Astrocyte (in vitro differentiated cells and primary cell): ENCODE measurements at regions not wholly inside any gene's neighbourhood (a gene's known extent, or its start where the extent isn't known, plus 50 kb on each side); places are given as distances from the start of the nearest gene placed in this dataset.

Experiments used
- DNase-seq: peaks from one replicate; pipeline ENCODE4 v3.0.0-alpha.2; 2010; ENCODE audit warnings: low read depth
- FAIRE-seq: peaks from 2 replicates; lab custom pipeline; 2011; peaks lifted over from hg19 to GRCh38; lab: Jason Lieb, UNC
- H2AFZ ChIP-seq: 2 replicates; pipeline ENCODE4 v1.6.0; 2012; ENCODE audit warnings: low read depth, low read length, inconsistent platforms
- H3K27ac ChIP-seq: 2 replicates; pipeline ENCODE4 v1.5.1; 2011; ENCODE audit warnings: low read depth, low read length, inconsistent platforms
- H3K27me3 ChIP-seq: 2 replicates; pipeline ENCODE4 v1.6.0; 2011; ENCODE audit warnings: low read length, inconsistent platforms; ENCODE audit not compliant: insufficient read depth
- H3K36me3 ChIP-seq: 2 replicates; pipeline ENCODE4 v1.5.1; 2011; ENCODE audit warnings: low read length, inconsistent platforms; ENCODE audit not compliant: insufficient read depth
- H3K4me1 ChIP-seq: 2 replicates; pipeline ENCODE4 v1.5.1; 2011; ENCODE audit warnings: low read length, inconsistent platforms; ENCODE audit not compliant: insufficient read depth
- H3K4me2 ChIP-seq: 2 replicates; pipeline ENCODE4 v1.6.0; 2012; ENCODE audit warnings: low read length, inconsistent platforms
- H3K4me3 ChIP-seq: 2 replicates; pipeline ENCODE4 v1.5.1; 2011; ENCODE audit warnings: low read depth, mild to moderate bottlenecking, low read length, inconsistent platforms; ENCODE audit not compliant: insufficient read depth
- H3K79me2 ChIP-seq: 2 replicates; pipeline ENCODE4 v1.6.0; 2012; ENCODE audit warnings: mild to moderate bottlenecking, low read length, inconsistent platforms; ENCODE audit not compliant: insufficient read depth
- H3K9ac ChIP-seq: 2 replicates; pipeline ENCODE4 v1.6.0; 2012; ENCODE audit warnings: mild to moderate bottlenecking, low read length, inconsistent platforms
- H3K9me3 ChIP-seq: 2 replicates; pipeline ENCODE4 v1.5.1; 2012; ENCODE audit warnings: low read depth, mild to moderate bottlenecking, low read length, inconsistent platforms; ENCODE audit not compliant: insufficient read depth
- H4K20me1 ChIP-seq: 2 replicates; pipeline ENCODE4 v1.6.0; 2012; ENCODE audit warnings: low read length, inconsistent platforms; ENCODE audit not compliant: insufficient read depth
- H3K27ac Mint-ChIP-seq: one replicate; pipeline ENCODE4 v1.8.0; 2021; ENCODE audit warnings: mild to moderate bottlenecking, mixed read lengths; ENCODE audit not compliant: unreplicated experiment
- H3K27me3 Mint-ChIP-seq: one replicate; pipeline ENCODE4 v1.8.0; 2021; ENCODE audit warnings: low read depth, mixed read lengths; ENCODE audit not compliant: unreplicated experiment
- H3K36me3 Mint-ChIP-seq: one replicate; pipeline ENCODE4 v1.8.0; 2021; ENCODE audit warnings: low read depth, mixed read lengths; ENCODE audit not compliant: unreplicated experiment
- H3K4me1 Mint-ChIP-seq: one replicate; pipeline ENCODE4 v1.8.0; 2021; ENCODE audit warnings: low read depth, mixed read lengths; ENCODE audit not compliant: unreplicated experiment
- H3K4me3 Mint-ChIP-seq: one replicate; pipeline ENCODE4 v1.8.0; 2021; ENCODE audit warnings: mild to moderate bottlenecking, moderate library complexity, mixed read lengths; ENCODE audit not compliant: unreplicated experiment
- H3K9me3 Mint-ChIP-seq: one replicate; pipeline ENCODE4 v1.8.0; 2021; ENCODE audit warnings: mild to moderate bottlenecking, mixed read lengths; ENCODE audit not compliant: unreplicated experiment
- EZH2 ChIP-seq: IDR thresholded peaks from 2 replicates; pipeline ENCODE4 v1.6.1; 2012; ENCODE audit warnings: mild to moderate bottlenecking, low read length, inconsistent platforms; ENCODE audit not compliant: insufficient read depth
- TF ChIP-seq, protein P1 (sequence below): IDR thresholded peaks from 2 replicates; pipeline ENCODE4 v1.5.1; 2011; ENCODE audit warnings: low read depth, mild to moderate bottlenecking, inconsistent platforms, low read length, moderate library complexity; ENCODE audit not compliant: insufficient read depth

- H3K4me1 Mint-ChIP-seq = peaks cover 1% of the 10 kb centered on the region
These were observed 253.4 kb downstream of the GXYLT1 start for GRCh38 chr12:41891226-41891625.

DNA sequence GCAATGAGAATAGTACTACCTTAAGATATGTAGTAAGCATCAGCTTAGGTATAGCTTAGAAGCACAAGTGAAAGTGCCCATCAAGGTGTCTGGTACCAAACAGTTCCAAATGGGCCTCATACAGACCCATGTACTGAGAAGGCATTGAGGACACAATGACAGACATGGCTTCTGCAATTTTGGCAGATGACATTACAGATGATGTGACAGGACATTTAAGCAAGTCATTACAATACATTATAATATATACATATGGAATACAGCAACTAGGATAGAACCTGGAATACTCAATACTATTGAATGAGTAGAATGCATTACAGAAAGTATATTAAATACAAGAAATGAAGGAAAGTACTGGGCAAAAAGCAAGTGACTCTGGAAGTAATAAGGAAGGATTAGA lies 256.4 kb downstream of the GXYLT1 start:
- Histone ChIP-seq H3K4me3 (no peak overlapping the region), H4K20me1 (no peaks in the 10 kb centered on the region), H3K79me2 (no peaks in the 10 kb centered on the region), H3K9ac (no peak overlapping the region), H2AFZ (no peak overlapping the region), H3K27ac (no peak overlapping the region), H3K36me3 (no peaks in the 10 kb centered on the region), H3K4me2 (no peak overlapping the region), H3K27me3 (no peaks in the 10 kb centered on the region), H3K4me1 (no peaks in the 10 kb centered on the region), H3K9me3 (no peaks in the 10 kb centered on the region)
- no peaks in the 10 kb centered on the region for H3K4me1 Mint-ChIP-seq
- FAIRE-seq (no peak), DNase-seq (no peak)
- H3K27me3 Mint-ChIP-seq = peaks cover 2% of the 10 kb centered on the region
- H3K27ac Mint-ChIP-seq = no peak overlapping the region
- no peak for TF ChIP-seq EZH2
- TF ChIP-seq, protein P1, sequence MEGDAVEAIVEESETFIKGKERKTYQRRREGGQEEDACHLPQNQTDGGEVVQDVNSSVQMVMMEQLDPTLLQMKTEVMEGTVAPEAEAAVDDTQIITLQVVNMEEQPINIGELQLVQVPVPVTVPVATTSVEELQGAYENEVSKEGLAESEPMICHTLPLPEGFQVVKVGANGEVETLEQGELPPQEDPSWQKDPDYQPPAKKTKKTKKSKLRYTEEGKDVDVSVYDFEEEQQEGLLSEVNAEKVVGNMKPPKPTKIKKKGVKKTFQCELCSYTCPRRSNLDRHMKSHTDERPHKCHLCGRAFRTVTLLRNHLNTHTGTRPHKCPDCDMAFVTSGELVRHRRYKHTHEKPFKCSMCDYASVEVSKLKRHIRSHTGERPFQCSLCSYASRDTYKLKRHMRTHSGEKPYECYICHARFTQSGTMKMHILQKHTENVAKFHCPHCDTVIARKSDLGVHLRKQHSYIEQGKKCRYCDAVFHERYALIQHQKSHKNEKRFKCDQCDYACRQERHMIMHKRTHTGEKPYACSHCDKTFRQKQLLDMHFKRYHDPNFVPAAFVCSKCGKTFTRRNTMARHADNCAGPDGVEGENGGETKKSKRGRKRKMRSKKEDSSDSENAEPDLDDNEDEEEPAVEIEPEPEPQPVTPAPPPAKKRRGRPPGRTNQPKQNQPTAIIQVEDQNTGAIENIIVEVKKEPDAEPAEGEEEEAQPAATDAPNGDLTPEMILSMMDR = no peak
- no peaks in the 10 kb centered on the region for H3K9me3 Mint-ChIP-seq
- H3K4me3 Mint-ChIP-seq = no peak overlapping the region
- no peaks in the 10 kb centered on the region for H3K36me3 Mint-ChIP-seq

More at GRCh38 chr12:41891226-41891625, 253.4 kb downstream of the GXYLT1 start:
- Histone ChIP-seq H3K27me3 (no peaks in the 10 kb centered on the region), H2AFZ (no peak overlapping the region), H3K9ac (no peak overlapping the region), H3K27ac (no peak overlapping the region), H3K4me3 (no peak overlapping the region), H4K20me1 (no peaks in the 10 kb centered on the region), H3K4me2 (no peak overlapping the region), H3K4me1 (no peaks in the 10 kb centered on the region), H3K9me3 (no peaks in the 10 kb centered on the region), H3K36me3 (no peaks in the 10 kb centered on the region), H3K79me2 (no peaks in the 10 kb centered on the region)
- no peak for DNase-seq
- no peak for TF ChIP-seq EZH2
- TF ChIP-seq, protein P1 = no peak
- FAIRE-seq = no peak
- Mint-ChIP-seq H3K4me3 (no peak overlapping the region), H3K27ac (no peak overlapping the region), H3K36me3 (no peaks in the 10 kb centered on the region), H3K9me3 (no peaks in the 10 kb centered on the region), H3K27me3 (peaks cover 2% of the 10 kb centered on the region)

DNA sequence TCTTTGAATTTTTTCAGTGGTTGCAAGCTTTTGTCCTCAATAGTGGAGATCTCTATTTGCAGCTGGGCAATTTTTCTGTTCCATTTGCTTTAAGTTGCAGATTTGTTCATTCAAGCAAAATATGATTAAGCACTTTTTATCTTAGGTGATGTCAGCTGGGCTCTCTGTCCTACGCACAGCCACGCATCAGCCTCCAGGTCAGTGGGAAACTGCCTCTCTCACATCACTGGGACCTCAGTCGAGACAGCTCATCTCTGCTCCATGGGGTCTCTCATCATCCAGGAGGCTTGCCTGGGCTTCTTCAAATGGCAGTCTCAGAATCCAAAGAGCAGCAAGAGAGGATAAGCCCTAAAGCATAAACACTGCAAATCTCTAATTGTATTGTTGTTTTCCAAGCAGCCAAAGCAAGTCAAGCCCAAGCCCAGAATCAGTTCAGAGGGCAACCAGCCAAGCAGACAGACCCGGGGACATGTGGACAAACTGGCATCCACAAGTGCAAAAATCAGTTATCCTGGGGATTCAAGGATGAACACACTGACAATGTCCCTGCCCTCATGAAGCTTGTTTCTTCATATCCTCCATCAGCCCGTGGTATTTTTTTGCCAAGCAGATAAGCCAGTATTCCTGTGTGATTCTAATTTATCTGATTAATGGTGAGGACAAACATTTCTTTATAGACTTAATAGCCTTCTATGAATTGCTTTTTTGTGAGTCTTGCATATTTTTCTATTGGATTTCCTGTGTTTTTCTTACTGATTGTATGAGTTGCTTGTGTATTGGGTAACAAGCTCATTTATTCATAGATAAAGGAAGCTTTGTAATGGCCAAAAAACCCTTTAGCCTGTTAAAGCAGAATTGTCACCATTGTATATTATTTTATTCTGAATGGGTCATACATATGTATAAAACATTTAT lies 262.5 kb downstream of the GXYLT1 start:
- Histone ChIP-seq H4K20me1 (no peaks in the 10 kb centered on the region), H3K36me3 (no peaks in the 10 kb centered on the region), H3K27me3 (no peaks in the 10 kb centered on the region), H3K79me2 (no peaks in the 10 kb centered on the region), H3K9me3 (no peaks in the 10 kb centered on the region), H3K4me2 (no peak overlapping the region), H3K4me1 (no peaks in the 10 kb centered on the region), H3K4me3 (no peak overlapping the region), H3K27ac (no peak overlapping the region), H2AFZ (no peak overlapping the region), H3K9ac (no peak overlapping the region)
- Mint-ChIP-seq H3K4me1 (no peaks in the 10 kb centered on the region), H3K27me3 (peaks cover under 1% of the 10 kb centered on the region), H3K27ac (no peak overlapping the region), H3K4me3 (no peak overlapping the region), H3K36me3 (no peaks in the 10 kb centered on the region), H3K9me3 (no peaks in the 10 kb centered on the region)
- TF ChIP-seq EZH2 = no peak
- TF ChIP-seq, protein P1 = no peak
- DNase-seq (peak; percentile 12), FAIRE-seq (no peak)
